Breast epithelium (tissue), 3 donors: ENCODE measurements at regions not wholly inside any gene's neighbourhood (a gene's known extent, or its start where the extent isn't known, plus 50 kb on each side); places are given as distances from the start of the nearest gene placed in this dataset.

Experiments
- POLR2A ChIP-seq: fragments of 450-650 bp; IDR thresholded peaks from one replicate; pipeline ENCODE4 v1.6.1; 2016; ENCODE audit warnings: antibody characterized with exemption, mild to moderate bottlenecking, moderate library complexity
- TF ChIP-seq, protein P1 (sequence below), 3 donors: fragments of 450-650 bp; IDR thresholded peaks; one replicate each; pipeline ENCODE4 v1.5.1; 2016 to 2017; ENCODE audit warnings: antibody characterized with exemption in 3 of 3, mild to moderate bottlenecking in 3 of 3, moderate library complexity in 3 of 3

DNA sequence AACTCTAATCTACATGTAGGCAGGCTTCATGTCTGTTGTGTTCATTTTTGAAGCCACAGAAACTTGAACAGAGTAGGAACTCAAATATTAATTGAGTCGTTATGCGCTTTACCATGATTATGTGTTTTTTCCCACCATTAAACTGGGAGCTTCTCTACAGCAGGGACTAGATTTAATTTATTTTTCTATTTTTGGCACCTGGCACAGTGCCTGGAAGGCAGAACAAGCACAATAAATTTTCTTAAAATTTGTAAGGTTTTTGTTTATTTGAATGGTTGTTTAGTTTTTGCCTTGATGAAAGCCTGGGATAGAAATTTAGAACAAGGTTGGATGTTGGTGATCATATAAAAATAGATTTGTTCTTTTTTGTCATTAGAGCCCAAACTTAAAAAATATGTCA lies 221.7 kb upstream of the PLEKHG7 start:
- TF ChIP-seq, protein P1, sequence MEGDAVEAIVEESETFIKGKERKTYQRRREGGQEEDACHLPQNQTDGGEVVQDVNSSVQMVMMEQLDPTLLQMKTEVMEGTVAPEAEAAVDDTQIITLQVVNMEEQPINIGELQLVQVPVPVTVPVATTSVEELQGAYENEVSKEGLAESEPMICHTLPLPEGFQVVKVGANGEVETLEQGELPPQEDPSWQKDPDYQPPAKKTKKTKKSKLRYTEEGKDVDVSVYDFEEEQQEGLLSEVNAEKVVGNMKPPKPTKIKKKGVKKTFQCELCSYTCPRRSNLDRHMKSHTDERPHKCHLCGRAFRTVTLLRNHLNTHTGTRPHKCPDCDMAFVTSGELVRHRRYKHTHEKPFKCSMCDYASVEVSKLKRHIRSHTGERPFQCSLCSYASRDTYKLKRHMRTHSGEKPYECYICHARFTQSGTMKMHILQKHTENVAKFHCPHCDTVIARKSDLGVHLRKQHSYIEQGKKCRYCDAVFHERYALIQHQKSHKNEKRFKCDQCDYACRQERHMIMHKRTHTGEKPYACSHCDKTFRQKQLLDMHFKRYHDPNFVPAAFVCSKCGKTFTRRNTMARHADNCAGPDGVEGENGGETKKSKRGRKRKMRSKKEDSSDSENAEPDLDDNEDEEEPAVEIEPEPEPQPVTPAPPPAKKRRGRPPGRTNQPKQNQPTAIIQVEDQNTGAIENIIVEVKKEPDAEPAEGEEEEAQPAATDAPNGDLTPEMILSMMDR (IDR thresholded peaks at IDR 0.05), result no peak
- no peak for TF ChIP-seq POLR2A
